Kidney tubule cell (primary cell): ENCODE measurements at regions not wholly inside any gene's neighbourhood (a gene's known extent, or its start where the extent isn't known, plus 50 kb on each side); places are given as distances from the start of the nearest gene placed in this dataset.

ENCODE experiments used
- DNase-seq: peaks from one replicate; pipeline ENCODE4 v3.0.0-alpha.2; 2018; ENCODE audit warnings: low spot score

DNA sequence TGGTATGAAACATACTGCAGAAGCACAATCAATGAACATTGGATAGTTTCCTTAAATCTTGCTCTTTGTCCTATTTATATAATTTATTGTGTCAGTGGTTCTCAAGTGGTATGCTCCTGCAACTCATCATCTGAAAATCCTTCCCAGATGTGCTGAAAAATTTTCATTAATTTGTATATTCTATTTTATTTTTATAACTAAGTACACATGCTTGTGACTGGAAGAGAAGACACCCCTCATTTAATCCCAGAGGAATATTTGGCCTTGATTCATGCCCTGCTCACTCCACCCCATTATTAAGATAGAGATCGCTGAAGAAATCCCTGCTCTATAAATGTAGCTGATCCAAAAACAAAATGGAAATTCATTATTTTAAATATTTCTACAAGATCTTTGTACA, 870.5 kb upstream of the CXADR start:
- no peak for DNase-seq

- DNase-seq, result no peak
Measured at GRCh38 chr21:16644685-16645084, 868.2 kb upstream of the CXADR start.

DNA sequence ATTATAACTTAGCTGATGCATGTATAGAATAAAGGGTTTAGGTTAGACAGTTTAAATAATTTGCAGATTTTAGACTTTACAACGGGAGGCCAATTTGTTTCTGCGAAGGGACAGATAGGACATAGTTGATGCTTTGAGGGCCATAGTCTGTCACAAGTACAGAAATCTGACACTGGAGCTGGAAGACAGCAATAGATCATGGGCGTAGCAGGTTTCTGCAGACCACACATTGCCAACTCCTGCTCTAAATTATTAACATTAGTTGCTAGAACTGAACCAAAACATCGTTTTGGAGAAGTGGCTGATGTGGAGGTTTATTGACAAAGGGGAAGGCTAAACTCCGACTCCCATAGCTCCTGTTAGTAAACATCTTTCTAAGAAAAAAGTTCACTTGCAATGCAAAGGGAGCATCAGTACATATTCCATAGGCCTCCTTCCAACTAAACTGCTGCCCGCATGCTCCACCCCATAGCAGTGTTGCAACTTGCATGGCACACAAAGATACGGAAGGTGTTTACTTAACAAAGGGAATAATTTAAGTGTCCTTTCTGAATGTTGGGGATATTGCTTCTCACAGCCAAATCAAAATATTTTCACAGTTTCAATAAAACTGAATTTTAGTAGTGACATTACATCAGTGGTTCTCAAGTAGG, 862.0 kb upstream of the CXADR start:
- no peak for DNase-seq

DNA sequence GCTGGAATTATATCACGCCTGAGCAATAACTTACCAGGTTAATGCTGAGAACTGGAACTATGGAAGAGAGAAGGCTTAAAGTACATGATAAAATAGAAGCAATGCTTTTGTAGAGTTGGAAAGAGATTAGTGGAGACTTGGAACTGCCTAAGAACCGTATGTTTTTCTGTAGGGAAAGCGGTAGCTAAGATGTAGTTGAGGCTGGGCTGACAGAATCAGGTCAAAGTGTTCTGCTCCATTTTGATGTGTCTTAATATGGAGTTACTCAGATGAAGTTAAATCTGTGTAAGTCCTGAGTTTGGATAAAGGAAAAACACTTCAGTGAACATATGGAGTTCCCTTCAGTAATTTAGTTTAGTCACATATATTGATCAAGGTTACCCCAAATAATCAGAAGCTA, 860.9 kb upstream of the CXADR start:
- no peak for DNase-seq

- no peak for DNase-seq
Measured at GRCh38 chr21:16663436-16663835, 849.4 kb upstream of the CXADR start.

DNA sequence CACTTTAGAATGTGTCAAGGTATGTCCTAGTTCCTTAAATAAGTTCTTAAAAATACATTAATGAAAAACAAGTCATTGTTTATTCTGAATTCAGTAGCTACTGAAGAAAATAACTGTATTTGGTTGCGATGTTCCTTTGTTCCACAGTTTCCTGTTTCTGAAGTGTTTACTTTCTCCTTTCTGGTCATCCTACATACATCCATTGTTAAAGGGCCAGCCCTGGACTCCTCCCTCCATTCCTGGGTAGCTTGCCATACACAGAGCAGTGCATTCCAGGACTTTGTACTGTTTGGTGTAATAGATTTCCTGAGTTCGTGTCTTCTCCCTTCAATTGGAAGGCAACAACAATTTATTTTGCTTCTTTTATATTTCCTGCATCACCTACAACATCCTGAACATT, 845.4 kb upstream of the CXADR start:
- no peak for DNase-seq

DNA sequence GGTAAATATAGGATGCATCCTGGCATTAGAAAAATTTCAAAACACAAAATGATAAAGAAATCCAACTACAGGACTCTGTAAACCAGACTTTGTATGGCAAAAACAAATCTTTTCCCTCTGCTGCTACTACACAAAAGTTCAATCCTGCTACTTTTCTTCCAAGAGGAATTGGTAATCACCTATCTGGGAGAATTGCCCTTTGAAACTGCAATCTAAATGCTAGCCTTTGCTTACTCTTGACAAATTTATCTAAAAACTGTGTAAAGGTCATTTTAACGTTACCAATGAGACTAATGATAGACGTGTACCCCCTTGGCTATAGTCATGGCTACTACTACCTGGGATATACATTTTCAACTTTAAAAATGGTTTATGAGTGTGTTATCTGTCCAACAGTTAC, 837.9 kb upstream of the CXADR start:
- DNase-seq, result no peak

DNA sequence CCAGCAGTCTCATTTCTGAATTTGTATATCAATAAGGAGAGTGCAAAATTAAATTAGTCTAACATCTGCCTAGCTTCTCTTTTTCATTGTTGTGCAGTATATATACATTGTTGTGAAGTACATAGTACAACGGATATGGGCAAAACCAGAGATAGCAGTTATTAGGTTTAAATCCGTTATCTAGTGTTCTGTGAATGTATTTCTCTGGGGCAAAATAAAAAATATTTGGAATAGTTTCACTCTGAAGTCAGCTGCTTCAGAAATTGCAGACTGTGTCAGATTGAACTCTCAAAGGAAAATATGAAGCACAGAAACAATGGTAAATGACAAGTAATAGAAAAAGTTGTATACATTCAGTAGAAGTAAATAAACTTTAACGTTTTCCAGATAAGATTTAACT, 836.5 kb upstream of the CXADR start:
- DNase-seq, result no peak

GRCh38 chr21:16678429-16679160, 834.2 kb upstream of the CXADR start:
- no peak for DNase-seq

DNA sequence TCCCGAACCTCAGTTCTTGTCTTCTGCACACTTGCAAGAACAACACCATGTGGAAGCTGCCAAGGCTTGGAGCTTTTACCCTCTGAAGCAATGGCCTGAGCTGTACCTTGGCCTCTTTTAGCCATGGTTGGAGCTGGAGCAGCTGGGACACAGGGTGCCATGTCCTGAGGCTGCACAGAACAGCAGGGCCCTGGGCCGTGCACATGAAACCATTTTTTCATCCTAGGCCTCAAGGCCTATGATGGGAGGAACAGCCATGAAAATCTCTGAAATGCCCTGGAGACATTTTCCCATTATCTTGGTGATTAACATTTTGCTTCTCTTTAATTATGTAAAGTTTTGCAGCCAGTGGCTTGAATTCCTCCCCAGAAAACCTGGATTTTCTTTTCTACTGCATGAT, 817.8 kb upstream of the CXADR start:
- no peak for DNase-seq

- DNase-seq, result no peak
Measured at GRCh38 chr21:16707274-16707673, 805.6 kb upstream of the CXADR start.

GRCh38 chr21:16708101-16708835, 804.6 kb upstream of the CXADR start:
- DNase-seq, result peak; percentile 2

- no peak for DNase-seq
Measured at GRCh38 chr21:16709866-16710550, 802.8 kb upstream of the CXADR start.

DNA sequence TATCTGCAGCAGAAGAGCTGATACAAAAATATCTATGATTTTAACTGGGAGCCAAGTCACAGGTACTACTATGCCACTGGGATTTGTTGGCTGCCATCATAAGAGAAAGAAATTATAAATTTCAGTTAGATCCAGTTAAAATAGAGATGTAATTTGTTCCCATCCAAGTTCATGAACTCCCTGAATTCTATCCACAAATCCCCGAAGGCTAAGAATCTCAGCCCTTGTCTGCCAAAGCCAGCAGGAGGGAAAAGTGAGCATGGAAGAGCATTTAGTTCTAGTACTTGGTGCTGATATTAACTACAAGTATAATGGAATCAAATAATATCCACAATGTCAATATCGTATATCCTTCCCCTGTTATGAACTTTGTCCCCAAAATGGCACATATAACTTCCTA, 801.1 kb upstream of the CXADR start:
- no peak for DNase-seq

DNA sequence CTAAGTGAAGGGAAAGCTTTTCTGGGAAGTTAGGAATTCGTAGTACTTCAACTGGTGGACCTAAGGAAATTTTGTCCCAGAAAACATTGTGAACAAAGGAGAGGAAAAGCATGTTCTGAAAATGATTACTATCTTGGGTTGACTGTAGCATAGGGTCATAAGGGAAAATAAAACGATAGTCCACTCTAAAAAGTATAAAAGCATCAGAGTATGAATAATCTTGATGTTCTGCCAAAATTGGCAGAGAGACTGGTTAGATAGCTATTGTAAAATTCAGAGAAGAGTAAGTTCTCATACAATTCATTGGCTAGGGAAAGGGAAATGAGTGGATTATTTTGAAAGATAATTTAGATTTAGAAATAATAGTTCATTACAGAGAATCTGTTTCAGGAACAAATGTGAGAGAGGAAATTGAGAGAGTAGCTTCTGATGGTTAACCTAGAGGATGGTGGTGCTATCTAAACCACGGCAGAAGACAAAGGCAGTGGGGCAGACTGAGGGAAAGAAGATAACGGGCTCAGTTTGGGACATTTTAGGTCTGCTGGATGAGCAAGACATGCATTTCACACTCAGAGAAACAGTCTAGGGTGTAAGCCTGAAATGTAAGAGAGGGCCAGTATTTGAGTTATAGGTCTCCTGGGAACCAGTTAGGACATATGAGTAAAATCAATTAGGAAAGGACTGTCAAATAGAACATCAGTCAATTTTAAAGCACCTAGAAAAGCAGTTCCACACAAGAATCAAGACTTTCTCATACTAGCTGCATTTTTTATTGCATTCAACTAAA, 799.3 kb upstream of the CXADR start:
- DNase-seq, result no peak

DNA sequence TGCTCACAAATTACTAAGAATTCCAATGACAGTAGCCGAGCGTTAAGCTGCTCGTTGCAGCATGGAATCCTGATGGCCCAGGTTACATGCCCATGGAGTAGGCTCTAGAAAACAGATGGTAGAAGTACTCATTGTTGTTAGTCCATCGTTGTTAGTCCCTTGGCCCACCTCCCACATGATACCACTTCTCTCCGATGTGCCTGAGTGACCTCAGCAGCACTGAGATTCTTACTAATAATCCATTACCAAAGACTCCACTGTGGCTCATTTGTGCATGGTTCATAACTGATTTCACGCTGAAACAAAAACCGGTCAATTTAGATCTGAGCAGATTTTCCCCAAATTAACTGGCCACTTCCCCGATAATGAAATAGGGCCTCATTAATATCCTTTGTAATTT, 772.3 kb upstream of the CXADR start:
- no peak for DNase-seq

- no peak for DNase-seq
Measured at GRCh38 chr21:16741141-16741665, 771.6 kb upstream of the CXADR start.

DNA sequence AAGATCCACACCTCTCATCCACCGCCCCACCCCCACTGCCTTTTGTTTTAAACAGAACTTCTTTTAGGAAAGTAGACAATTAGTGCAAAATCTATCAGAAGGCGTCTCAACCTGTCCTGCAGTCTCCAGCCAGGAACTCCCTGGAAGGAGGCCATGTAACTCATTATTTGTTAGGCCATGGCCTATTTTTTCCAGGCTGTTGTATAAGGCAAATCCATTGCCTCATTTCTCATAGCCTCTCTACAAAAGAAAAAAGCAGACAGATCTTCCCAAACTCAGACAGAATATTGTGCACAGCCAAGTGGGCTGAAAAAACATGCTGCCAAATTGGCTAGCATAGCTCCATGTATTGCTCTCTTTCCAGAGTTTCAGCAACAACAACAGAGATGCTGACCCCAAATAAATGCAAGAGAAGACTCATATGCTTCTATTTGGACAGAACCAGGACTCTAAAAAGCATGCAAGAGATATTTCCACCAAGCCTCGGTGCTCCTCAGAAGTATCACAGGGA, 770.7 kb upstream of the CXADR start:
- DNase-seq, result no peak

DNA sequence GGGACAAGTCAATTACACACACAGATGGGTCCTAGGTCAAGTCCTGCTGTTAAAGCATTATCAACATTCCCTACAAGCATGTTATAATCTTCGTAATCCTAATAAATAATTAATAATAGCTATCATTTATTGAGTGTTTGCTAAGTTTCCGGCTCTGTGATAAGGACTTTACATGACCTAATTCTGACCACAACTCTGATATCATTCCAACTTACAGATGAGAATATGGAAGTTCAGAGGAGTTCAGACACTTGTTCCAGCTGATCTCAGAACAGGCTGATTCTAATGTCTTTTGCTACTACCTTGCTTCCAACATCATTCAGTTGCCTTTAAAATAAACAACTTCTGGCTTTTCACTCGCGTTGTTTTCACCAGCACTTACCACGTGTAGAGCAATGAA, 770.1 kb upstream of the CXADR start:
- DNase-seq, result no peak

DNA sequence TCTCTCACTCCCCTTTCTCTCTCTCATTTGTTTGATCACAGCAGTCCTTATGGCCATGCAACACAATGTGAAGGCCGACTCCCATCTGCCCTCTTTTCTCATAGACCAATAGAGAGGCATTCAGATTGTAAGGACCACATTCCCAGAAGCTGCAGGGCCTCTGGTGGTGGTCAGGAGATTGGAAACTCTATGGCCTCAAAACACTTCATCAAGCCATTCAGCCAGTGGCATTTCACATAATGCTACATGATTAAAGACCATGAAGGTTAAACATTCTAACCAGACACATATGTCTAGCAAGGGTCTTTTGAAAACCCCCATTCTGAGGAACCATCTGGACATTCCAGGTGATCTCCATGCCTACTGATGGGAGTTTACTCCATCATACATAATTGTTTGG, 769.5 kb upstream of the CXADR start:
- DNase-seq, result no peak

GRCh38 chr21:16750926-16751325, 761.9 kb upstream of the CXADR start:
- no peak for DNase-seq
